ENCODE measurements at regions not wholly inside any gene's neighbourhood (a gene's known extent, or its start where the extent isn't known, plus 50 kb on each side); places are given as distances from the start of the nearest gene placed in this dataset.

GRCh38 chr5:148734518-148734917 is 80.2 kb upstream of the HTR4 start:
- TF ChIP-seq CTCF (IDR thresholded peaks at IDR 0.05) (no peak), POLR2A (IDR thresholded peaks at IDR 0.05) (no peak)
